Common myeloid progenitor, CD34-positive (primary cell): ENCODE measurements at regions not wholly inside any gene's neighbourhood (a gene's known extent, or its start where the extent isn't known, plus 50 kb on each side); places are given as distances from the start of the nearest gene placed in this dataset.

Source experiments
- CTCF ChIA-PET: fragments of 350-600 bp; sonication (Branson Sonifier 250); formaldehyde crosslinking; loops from one replicate; lab custom pipeline; 2021; ENCODE audit warnings: antibody characterized with exemption; lab: Charles Lee
- POLR2A ChIA-PET: fragments of 350-600 bp; sonication (Branson Sonifier 250); formaldehyde crosslinking; loops from one replicate; lab custom pipeline; 2021; ENCODE audit warnings: antibody characterized with exemption; lab: Charles Lee
- DNase-seq, 3 donors: peaks; one replicate each; pipeline versions ENCODE4 v3.0.0 to v3.0.0-alpha.2; 2013
- H3K27ac ChIP-seq, 2 experiments: 1 replicate in 1 of 2; 2 replicates in 1 of 2; pipeline ENCODE4 v1.7.0; 2013; ENCODE audit warnings: inconsistent platforms in 2 of 2, low read length in 2 of 2, mild to moderate bottlenecking in 2 of 2, low read depth in 1 of 2, moderate library complexity in 1 of 2; ENCODE audit not compliant: severe bottlenecking in 2 of 2, insufficient read depth in 1 of 2, poor library complexity in 1 of 2
- H3K27me3 ChIP-seq, 5 experiments: replicated peaks in 2 of 5; 1 replicate in 3 of 5; 2 replicates in 2 of 5; pipeline versions ENCODE4 v1.6.1 to v1.7.0; 2013; ENCODE audit warnings: low read length in 4 of 5, mild to moderate bottlenecking in 2 of 5, moderate library complexity in 2 of 5, inconsistent platforms in 1 of 5; ENCODE audit not compliant: insufficient read depth in 5 of 5, control insufficient read depth in 4 of 5
- H3K36me3 ChIP-seq, 4 experiments: 1 replicate in 2 of 4; 2 replicates in 2 of 4; pipeline versions ENCODE4 v1.6.1 to v1.7.0; 2013; ENCODE audit warnings: low read length in 3 of 4, control low read depth in 1 of 4, mild to moderate bottlenecking in 1 of 4; ENCODE audit not compliant: control insufficient read depth in 4 of 4, insufficient read depth in 4 of 4
- H3K4me1 ChIP-seq, 4 experiments: 1 replicate in 3 of 4; 2 replicates in 1 of 4; pipeline versions ENCODE4 v1.6.1 to v1.7.1; 2013; ENCODE audit warnings: low read length in 3 of 4, mild to moderate bottlenecking in 3 of 4, control low read depth in 1 of 4, inconsistent platforms in 1 of 4, moderate library complexity in 1 of 4; ENCODE audit not compliant: control insufficient read depth in 4 of 4, insufficient read depth in 4 of 4; ENCODE audit errors: control extremely low read depth in 1 of 4
- H3K4me3 ChIP-seq, 7 experiments: 1 replicate in 4 of 7; 2 replicates in 3 of 7; pipeline versions ENCODE4 v1.5.1 to v1.7.0; 2013; ENCODE audit warnings: mild to moderate bottlenecking in 7 of 7, low read length in 6 of 7, moderate library complexity in 6 of 7, inconsistent platforms in 2 of 7, low read depth in 2 of 7, control low read depth in 1 of 7; ENCODE audit not compliant: insufficient read depth in 4 of 7, control insufficient read depth in 1 of 7; ENCODE audit errors: extremely low read depth in 1 of 7
- H3K9me3 ChIP-seq, 5 experiments: 1 replicate in 4 of 5; 2 replicates in 1 of 5; pipeline versions ENCODE4 v1.6.1 to v1.7.1; 2013; ENCODE audit warnings: low read length in 4 of 5, mild to moderate bottlenecking in 2 of 5, inconsistent platforms in 1 of 5, low read depth in 1 of 5, moderate library complexity in 1 of 5; ENCODE audit not compliant: control insufficient read depth in 4 of 5, insufficient read depth in 2 of 5; ENCODE audit errors: control extremely low read depth in 1 of 5
- WGBS: methylation state at CpG from one replicate; pipeline ENCODE4 v1.1.5; 2013; ENCODE audit not compliant: insufficient coverage; 5-methylcytosine and 5-hydroxymethylcytosine counted together

- ChIA-PET CTCF (interaction anchor here (0.7 to 2.5 kb wide), 9 partner anchors 12 to 267 kb away, joined by 3 to 14 read pairs (median 6); no protein-coding TSS in a partner anchor), POLR2A (interaction anchor here (0.6 to 1.8 kb wide), 2 partner anchors 57 to 188 kb away, joined by 5 to 6 read pairs; partner anchors contain the start of gene MN1)
- Histone ChIP-seq H3K27ac (no peak overlapping the region), H3K9me3 (no peaks in the 10 kb centered on the region), H3K27me3 (no peaks in the 10 kb centered on the region), H3K4me1 (peaks cover 4 to 62% (median 57%) of the 10 kb centered on the region in 4 experiments), H3K4me3 (peak overlapping the region in 2 of 7 experiments; percentile 0 to 51), H3K36me3 (no peaks in the 10 kb centered on the region)
- WGBS = 46% methylated on average over 19 of the region's 19 CpGs
- DNase-seq = peak in 2 of 3 donors; percentile 37 to 60
These were observed 188.2 kb downstream of the MN1 start for GRCh38 chr22:27613099-27614005.

- peak overlapping the region in 4 of 7 experiments; percentile 10 to 63 (median 52) for H3K4me3 ChIP-seq
- no peaks in the 10 kb centered on the region for H3K27me3 ChIP-seq
- H3K27ac ChIP-seq = no peak overlapping the region
- peaks cover 4 to 62% (median 57%) of the 10 kb centered on the region in 4 experiments for H3K4me1 ChIP-seq
- WGBS = 6% methylated on average over 50 of the region's 56 CpGs
- no peak for DNase-seq
- ChIA-PET POLR2A (interaction anchor here (0.6 kb wide), 1 partner anchor 56 kb away, joined by 5 read pairs; no protein-coding TSS in a partner anchor), CTCF (interaction anchor here (0.7 to 1.7 kb wide), 5 partner anchors 11 to 53 kb away, joined by 3 to 6 read pairs (median 3); no protein-coding TSS in a partner anchor)
- H3K9me3 ChIP-seq = no peaks in the 10 kb centered on the region
- no peaks in the 10 kb centered on the region for H3K36me3 ChIP-seq
These were observed 187.4 kb downstream of the MN1 start for GRCh38 chr22:27614006-27614649.

- Histone ChIP-seq H3K4me3 (peak overlapping the region in 2 of 7 experiments; percentile 51 to 63), H3K36me3 (no peaks in the 10 kb centered on the region), H3K9me3 (peaks cover 0 to 2% (median 0%) of the 10 kb centered on the region in 5 experiments), H3K27me3 (no peaks in the 10 kb centered on the region), H3K27ac (no peak overlapping the region), H3K4me1 (peaks cover 4 to 62% (median 57%) of the 10 kb centered on the region in 4 experiments)
- no peak for DNase-seq
- ChIA-PET POLR2A (no interaction called here), CTCF (interaction anchor here (1.1 to 2.4 kb wide), 4 partner anchors 11 to 52 kb away, joined by 3 to 5 read pairs (median 4); no protein-coding TSS in a partner anchor)
- WGBS = 74% methylated on average over 10 of the region's 10 CpGs
These were observed 186.9 kb downstream of the MN1 start for GRCh38 chr22:27614650-27615007.

GRCh38 chr22:27615408-27615807, 186.1 kb downstream of the MN1 start:
- peaks cover 0 to 2% (median 0%) of the 10 kb centered on the region in 5 experiments for H3K9me3 ChIP-seq
- ChIA-PET POLR2A (no interaction called here), CTCF (interaction anchor here (1.1 to 2.4 kb wide), 4 partner anchors 10 to 51 kb away, joined by 3 to 5 read pairs (median 4); no protein-coding TSS in a partner anchor)
- H3K27me3 ChIP-seq = no peaks in the 10 kb centered on the region
- H3K36me3 ChIP-seq = no peaks in the 10 kb centered on the region
- 99% methylated on average over 10 of the region's 12 CpGs for WGBS
- DNase-seq = no peak
- H3K4me3 ChIP-seq = no peak overlapping the region
- peaks cover 4 to 62% (median 57%) of the 10 kb centered on the region in 4 experiments for H3K4me1 ChIP-seq
- H3K27ac ChIP-seq = no peak overlapping the region

GRCh38 chr22:27616033-27616432, 185.5 kb downstream of the MN1 start:
- ChIA-PET CTCF (interaction anchor here (1.2 to 2.4 kb wide), 3 partner anchors 10 to 40 kb away, joined by 3 to 5 read pairs (median 4); no protein-coding TSS in a partner anchor), POLR2A (no interaction called here)
- Histone ChIP-seq H3K4me3 (no peak overlapping the region), H3K27ac (no peak overlapping the region), H3K36me3 (no peaks in the 10 kb centered on the region), H3K27me3 (no peaks in the 10 kb centered on the region), H3K9me3 (peaks cover 0 to 2% (median 0%) of the 10 kb centered on the region in 5 experiments), H3K4me1 (peaks cover 4 to 59% (median 55%) of the 10 kb centered on the region in 4 experiments)
- no peak for DNase-seq
- 83% methylated on average over 1 of the region's 3 CpGs for WGBS

- POLR2A ChIA-PET = interaction anchor here (0.7 kb wide), 2 partner anchors 23 to 244 kb away, joined by 3 read pairs; no protein-coding TSS in a partner anchor
- Histone ChIP-seq H3K4me1 (peaks cover 4 to 47% (median 43%) of the 10 kb centered on the region in 4 experiments), H3K27ac (no peak overlapping the region), H3K36me3 (no peaks in the 10 kb centered on the region), H3K4me3 (no peak overlapping the region), H3K27me3 (no peaks in the 10 kb centered on the region), H3K9me3 (peaks cover 0 to 2% (median 0%) of the 10 kb centered on the region in 5 experiments)
- 42% methylated on average over 2 of the region's 2 CpGs for WGBS
- no peak for DNase-seq
- CTCF ChIA-PET = interaction anchor here (1.7 to 2.4 kb wide), 2 partner anchors 9 to 41 kb away, joined by 4 to 5 read pairs; no protein-coding TSS in a partner anchor
These were observed 184.2 kb downstream of the MN1 start for GRCh38 chr22:27617214-27617881.
